ENCODE measurements at regions not wholly inside any gene's neighbourhood (a gene's known extent, or its start where the extent isn't known, plus 50 kb on each side); places are given as distances from the start of the nearest gene placed in this dataset.

GRCh38 chr15:35973029-35973428 lies 427.1 kb upstream of the DPH6 start:
- Histone ChIP-seq H3K4ac (ENCODE audit: low read depth, low read length) (no peak overlapping the region), H3T11ph (ENCODE audit: low read length) (no peak overlapping the region), H3K79me1 (ENCODE audit: insufficient read depth, low read depth, low read length, poor library complexity, severe bottlenecking) (no peaks in the 10 kb centered on the region), H3K79me2 (ENCODE audit: insufficient read depth, low read length) (no peaks in the 10 kb centered on the region), H3K27me3 (ENCODE audit: insufficient read depth, low read length) (no peaks in the 10 kb centered on the region), H2BK20ac (ENCODE audit: low read depth, low read length, poor library complexity, severe bottlenecking) (no peak overlapping the region), H4K8ac (replicated peaks; ENCODE audit: insufficient read length, low read depth, low read length) (no peak overlapping the region), H3K23ac (ENCODE audit: insufficient read length, low read depth, low read length) (no peak overlapping the region), H2BK15ac (ENCODE audit: low read depth, low read length) (no peak overlapping the region), H4K20me1 (ENCODE audit: control insufficient read depth, insufficient read depth, insufficient read length) (no peaks in the 10 kb centered on the region), H2AK5ac (ENCODE audit: insufficient read length, low read length) (no peak overlapping the region), H3K18ac (ENCODE audit: insufficient read length, low read depth, low read length) (no peak overlapping the region), H2AFZ (ENCODE audit: low read length) (no peak overlapping the region), H2BK120ac (ENCODE audit: low read depth, low read length, poor library complexity, severe bottlenecking) (no peak overlapping the region), H3K27ac (ENCODE audit: insufficient read length, low read depth, low read length) (no peak overlapping the region), H3K14ac (ENCODE audit: insufficient read depth, low read length) (no peak overlapping the region), H3K56ac (ENCODE audit: insufficient read length, low read depth, low read length) (no peak overlapping the region), H2BK5ac (ENCODE audit: insufficient read length, low read length) (no peak overlapping the region), H3K9ac (ENCODE audit: extremely low read depth, insufficient read length, low read length) (no peak overlapping the region), H4K5ac (ENCODE audit: insufficient read length, low read depth, low read length) (no peak overlapping the region), H3K23me2 (ENCODE audit: insufficient read length, low read depth, low read length, poor library complexity, severe bottlenecking) (no peaks in the 10 kb centered on the region), H3K4me1 (ENCODE audit: insufficient read depth, low read length) (no peaks in the 10 kb centered on the region), H3K4me2 (ENCODE audit: insufficient read depth, insufficient read length, low read length) (no peak overlapping the region), H2BK12ac (ENCODE audit: insufficient read length, low read depth, low read length) (no peak overlapping the region), H3K9me3 (ENCODE audit: control insufficient read depth, low read depth, low read length) (no peaks in the 10 kb centered on the region), H4K91ac (ENCODE audit: insufficient read length, low read depth, low read length) (no peak overlapping the region)
- H3K27me3 Mint-ChIP-seq (ENCODE audit: low read depth), result no peaks in the 10 kb centered on the region
- no peaks in the 10 kb centered on the region for H3K36me3 Mint-ChIP-seq (ENCODE audit: insufficient read depth in 1 of 3, low read depth in 3 of 3)
- H3K4me3 Mint-ChIP-seq, result no peak overlapping the region
- no peaks in the 10 kb centered on the region for H3K9me3 Mint-ChIP-seq
- WGBS (ENCODE audit: extremely low coverage, insufficient read length, low lambda C conversion rate), result no CpG with 5 or more reads among the region's 1 CpG
- H3K4me1 Mint-ChIP-seq, result peaks cover 11 to 15% of the 10 kb centered on the region in 2 experiments
- H3K27ac Mint-ChIP-seq, result no peak overlapping the region
- TF ChIP-seq, protein P1, sequence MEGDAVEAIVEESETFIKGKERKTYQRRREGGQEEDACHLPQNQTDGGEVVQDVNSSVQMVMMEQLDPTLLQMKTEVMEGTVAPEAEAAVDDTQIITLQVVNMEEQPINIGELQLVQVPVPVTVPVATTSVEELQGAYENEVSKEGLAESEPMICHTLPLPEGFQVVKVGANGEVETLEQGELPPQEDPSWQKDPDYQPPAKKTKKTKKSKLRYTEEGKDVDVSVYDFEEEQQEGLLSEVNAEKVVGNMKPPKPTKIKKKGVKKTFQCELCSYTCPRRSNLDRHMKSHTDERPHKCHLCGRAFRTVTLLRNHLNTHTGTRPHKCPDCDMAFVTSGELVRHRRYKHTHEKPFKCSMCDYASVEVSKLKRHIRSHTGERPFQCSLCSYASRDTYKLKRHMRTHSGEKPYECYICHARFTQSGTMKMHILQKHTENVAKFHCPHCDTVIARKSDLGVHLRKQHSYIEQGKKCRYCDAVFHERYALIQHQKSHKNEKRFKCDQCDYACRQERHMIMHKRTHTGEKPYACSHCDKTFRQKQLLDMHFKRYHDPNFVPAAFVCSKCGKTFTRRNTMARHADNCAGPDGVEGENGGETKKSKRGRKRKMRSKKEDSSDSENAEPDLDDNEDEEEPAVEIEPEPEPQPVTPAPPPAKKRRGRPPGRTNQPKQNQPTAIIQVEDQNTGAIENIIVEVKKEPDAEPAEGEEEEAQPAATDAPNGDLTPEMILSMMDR (conservative IDR thresholded peaks at IDR 0.05), result no peak
- DNase-seq, result no peak

Data from H9 (cell line).